Neural progenitor cell (in vitro differentiated cells): ENCODE measurements at regions not wholly inside any gene's neighbourhood (a gene's known extent, or its start where the extent isn't known, plus 50 kb on each side); places are given as distances from the start of the nearest gene placed in this dataset.

Experiments used
- EZH2 ChIP-seq: fragments of 200-600 bp; sonication (generic); IDR thresholded peaks from 2 replicates; pipeline ENCODE4 v1.6.1; 2017; ENCODE audit warnings: antibody characterized with exemption, mild to moderate bottlenecking, moderate library complexity
- EZH2phosphoT487 ChIP-seq: fragments of 200-600 bp; sonication (generic); IDR thresholded peaks from 2 replicates; pipeline ENCODE4 v1.6.1; 2017; ENCODE audit warnings: antibody characterized with exemption
- TF ChIP-seq, protein P1 (sequence below): fragments of 200-600 bp; sonication (generic); IDR thresholded peaks from 2 replicates; pipeline ENCODE4 v1.5.1; 2017; ENCODE audit warnings: antibody characterized with exemption, mild to moderate bottlenecking

DNA sequence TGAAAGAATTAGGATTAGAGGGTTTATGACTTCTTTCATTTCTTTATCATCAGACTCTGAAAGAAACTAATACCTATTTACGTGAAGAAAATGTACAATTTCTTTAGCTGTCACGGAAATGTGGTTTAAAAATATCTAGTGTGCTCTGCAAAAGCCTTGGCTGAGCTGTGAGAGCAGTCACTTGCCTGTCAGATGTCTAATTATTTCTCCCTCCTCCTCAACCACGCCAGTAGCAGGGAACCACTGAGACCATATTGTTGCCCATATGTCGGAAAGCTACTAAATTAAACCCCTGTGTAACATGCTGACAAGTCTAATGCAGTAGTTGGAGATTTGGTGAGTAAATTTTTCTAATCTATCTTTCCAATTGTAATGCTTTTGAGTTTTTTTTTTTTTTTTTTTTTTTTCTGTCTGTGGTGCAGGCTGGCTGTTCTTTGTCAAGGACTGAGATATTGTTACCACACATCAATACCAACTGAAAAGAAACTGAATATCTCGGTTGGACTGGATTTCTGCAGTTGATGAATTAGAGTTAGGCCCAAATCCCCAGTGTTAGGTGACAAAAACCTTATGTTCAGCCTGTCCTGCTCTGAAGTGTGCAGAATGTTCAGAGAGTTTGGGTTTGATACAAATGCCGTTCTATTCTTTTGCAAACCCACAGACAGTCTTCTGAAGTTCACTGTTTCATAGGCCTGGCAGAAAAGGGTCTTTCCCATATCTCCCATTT is 302.9 kb upstream of the SYNCRIP start:
- TF ChIP-seq, protein P1, sequence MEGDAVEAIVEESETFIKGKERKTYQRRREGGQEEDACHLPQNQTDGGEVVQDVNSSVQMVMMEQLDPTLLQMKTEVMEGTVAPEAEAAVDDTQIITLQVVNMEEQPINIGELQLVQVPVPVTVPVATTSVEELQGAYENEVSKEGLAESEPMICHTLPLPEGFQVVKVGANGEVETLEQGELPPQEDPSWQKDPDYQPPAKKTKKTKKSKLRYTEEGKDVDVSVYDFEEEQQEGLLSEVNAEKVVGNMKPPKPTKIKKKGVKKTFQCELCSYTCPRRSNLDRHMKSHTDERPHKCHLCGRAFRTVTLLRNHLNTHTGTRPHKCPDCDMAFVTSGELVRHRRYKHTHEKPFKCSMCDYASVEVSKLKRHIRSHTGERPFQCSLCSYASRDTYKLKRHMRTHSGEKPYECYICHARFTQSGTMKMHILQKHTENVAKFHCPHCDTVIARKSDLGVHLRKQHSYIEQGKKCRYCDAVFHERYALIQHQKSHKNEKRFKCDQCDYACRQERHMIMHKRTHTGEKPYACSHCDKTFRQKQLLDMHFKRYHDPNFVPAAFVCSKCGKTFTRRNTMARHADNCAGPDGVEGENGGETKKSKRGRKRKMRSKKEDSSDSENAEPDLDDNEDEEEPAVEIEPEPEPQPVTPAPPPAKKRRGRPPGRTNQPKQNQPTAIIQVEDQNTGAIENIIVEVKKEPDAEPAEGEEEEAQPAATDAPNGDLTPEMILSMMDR: no peak
- TF ChIP-seq EZH2 (no peak), EZH2phosphoT487 (no peak)
